Activated naive CD8-positive, alpha-beta T cell treated with anti-CD3 and anti-CD28 coated beads, Interleukin-2, amount 50 U/mL, for 24 hours (primary cell): ENCODE measurements at regions not wholly inside any gene's neighbourhood (a gene's known extent, or its start where the extent isn't known, plus 50 kb on each side); places are given as distances from the start of the nearest gene placed in this dataset.
"Not testable (repeated sequence)": the region's sequence is repeated elsewhere in the genome, so short reads cannot be mapped to it uniquely, and the experiment has no call there.

Experiments used
- ATAC-seq: fragments of 150-1000 bp; cut with Tn5 transposase; one replicate; pipeline ENCODE4 v1.10.0; 2021
- DNase-seq: peaks from one replicate; pipeline ENCODE4 v3.0.0; 2021
- H3K27ac Mint-ChIP-seq: one replicate; pipeline ENCODE4 v1.8.0; 2021; ENCODE audit warnings: mild to moderate bottlenecking, mixed read lengths
- H3K27me3 Mint-ChIP-seq: one replicate; pipeline ENCODE4 v1.8.0; 2021; ENCODE audit warnings: mixed read lengths
- H3K36me3 Mint-ChIP-seq: one replicate; pipeline ENCODE4 v1.8.0; 2021; ENCODE audit warnings: low read depth, mixed read lengths
- H3K4me1 Mint-ChIP-seq: one replicate; pipeline ENCODE4 v1.8.0; 2021; ENCODE audit warnings: mixed read lengths
- H3K4me3 Mint-ChIP-seq: one replicate; pipeline ENCODE4 v1.8.0; 2021; ENCODE audit warnings: mild to moderate bottlenecking, moderate library complexity, mixed read lengths
- H3K9me3 Mint-ChIP-seq: one replicate; pipeline ENCODE4 v1.8.0; 2021; ENCODE audit warnings: mixed read lengths

DNA sequence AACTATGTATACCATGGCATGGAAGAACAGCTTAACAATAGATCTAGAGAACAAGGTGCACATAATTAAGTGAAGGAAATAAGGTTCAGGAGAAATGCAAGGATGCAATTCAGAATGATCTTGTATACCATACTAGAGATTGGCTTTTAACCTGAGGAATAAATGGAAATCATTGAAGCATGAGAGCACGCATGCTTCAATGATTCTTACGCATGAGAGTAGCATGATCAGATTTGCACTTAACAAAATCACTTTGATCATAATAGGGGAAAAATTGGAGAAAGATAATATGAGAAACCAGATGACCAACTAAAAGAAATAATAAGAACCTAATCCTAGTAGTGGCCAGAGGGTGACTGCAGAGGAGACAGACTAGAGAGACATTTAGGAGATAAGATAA is 133.3 kb upstream of the FSCB start:
- Mint-ChIP-seq H3K36me3 (no peaks in the 10 kb centered on the region), H3K27ac (no peak overlapping the region), H3K4me1 (no peaks in the 10 kb centered on the region), H3K4me3 (no peak overlapping the region), H3K9me3 (no peaks in the 10 kb centered on the region), H3K27me3 (no peaks in the 10 kb centered on the region)
- ATAC-seq (no peak), DNase-seq (no peak)

DNA sequence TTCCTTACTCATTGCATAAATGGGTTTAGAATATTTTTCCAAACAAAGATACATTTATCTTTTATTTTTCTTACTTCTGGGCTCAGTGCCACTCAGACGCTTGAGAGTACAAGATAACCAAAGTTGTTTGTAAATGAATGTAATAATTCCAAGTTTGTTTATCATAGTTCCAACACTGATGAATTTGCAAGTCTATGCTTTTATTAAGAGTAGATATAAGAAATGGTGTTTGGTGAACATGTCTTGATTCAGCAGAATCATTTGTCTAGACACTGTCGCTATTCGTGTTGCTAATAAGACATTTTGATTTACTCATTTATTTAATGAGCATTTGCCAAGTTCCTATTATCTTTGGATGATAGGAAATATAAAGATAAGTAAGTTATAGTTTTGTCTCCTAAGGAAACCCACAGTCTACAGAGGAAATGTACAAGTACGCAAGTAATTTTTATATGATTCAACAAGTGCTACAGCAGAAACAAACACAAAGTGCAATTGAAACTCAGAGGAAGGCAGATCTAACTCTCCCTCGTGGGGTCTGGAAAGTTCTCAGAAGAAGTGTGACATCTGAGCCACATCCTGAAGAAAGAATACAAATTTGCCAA is 132.8 kb upstream of the FSCB start:
- no peak for ATAC-seq
- no peak overlapping the region for H3K4me3 Mint-ChIP-seq
- H3K4me1 Mint-ChIP-seq: no peaks in the 10 kb centered on the region
- no peak for DNase-seq
- H3K27me3 Mint-ChIP-seq: no peaks in the 10 kb centered on the region
- no peak overlapping the region for H3K27ac Mint-ChIP-seq
- H3K36me3 Mint-ChIP-seq: no peaks in the 10 kb centered on the region
- no peaks in the 10 kb centered on the region for H3K9me3 Mint-ChIP-seq

DNA sequence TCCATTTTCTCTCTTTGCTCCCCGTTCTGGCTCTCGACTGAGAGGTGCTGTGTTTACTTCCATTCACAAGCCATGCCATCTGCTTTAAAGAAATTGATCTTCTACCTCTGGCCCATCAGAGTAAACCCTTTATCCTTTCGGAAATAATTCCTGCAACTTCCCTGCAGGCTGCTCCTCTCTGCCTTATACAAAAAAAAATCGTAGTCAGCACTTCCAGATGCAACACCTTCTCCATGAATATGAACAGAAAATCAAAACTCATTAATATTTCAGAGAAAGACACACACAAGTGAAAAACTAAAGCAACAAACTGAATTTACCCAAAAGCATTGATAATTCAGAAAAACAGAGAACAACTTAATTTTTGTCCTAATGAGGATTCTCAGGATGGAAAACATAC is 127.6 kb upstream of the FSCB start:
- DNase-seq (no peak), ATAC-seq (no peak)
- H3K4me1 Mint-ChIP-seq: no peaks in the 10 kb centered on the region
- H3K36me3 Mint-ChIP-seq: no peaks in the 10 kb centered on the region
- no peaks in the 10 kb centered on the region for H3K9me3 Mint-ChIP-seq
- no peaks in the 10 kb centered on the region for H3K27me3 Mint-ChIP-seq
- H3K4me3 Mint-ChIP-seq: no peak overlapping the region
- no peak overlapping the region for H3K27ac Mint-ChIP-seq

DNA sequence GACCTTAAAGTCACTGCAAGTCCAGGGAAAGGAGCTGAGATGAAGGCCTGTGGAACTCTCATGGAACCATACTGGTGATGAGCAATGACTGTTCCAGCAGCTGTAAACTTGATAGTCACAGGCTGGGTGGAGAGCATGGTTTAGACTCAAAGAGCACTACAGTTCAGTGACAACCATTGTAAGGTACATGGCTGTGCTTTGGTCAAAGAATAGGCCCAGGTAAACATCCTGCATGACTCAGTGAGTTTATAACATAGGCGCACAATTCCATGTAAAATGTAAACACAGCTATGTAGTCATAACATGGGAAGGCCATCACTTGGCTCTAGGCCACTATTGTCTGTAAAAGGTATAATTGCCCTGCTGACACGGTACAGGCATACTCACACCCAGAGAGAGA is 119.3 kb upstream of the FSCB start:
- H3K4me1 Mint-ChIP-seq: no peaks in the 10 kb centered on the region
- H3K9me3 Mint-ChIP-seq: no peaks in the 10 kb centered on the region
- H3K4me3 Mint-ChIP-seq: no peak overlapping the region
- no peak overlapping the region for H3K27ac Mint-ChIP-seq
- no peaks in the 10 kb centered on the region for H3K36me3 Mint-ChIP-seq
- ATAC-seq (no peak), DNase-seq (no peak)
- H3K27me3 Mint-ChIP-seq: no peaks in the 10 kb centered on the region

DNA sequence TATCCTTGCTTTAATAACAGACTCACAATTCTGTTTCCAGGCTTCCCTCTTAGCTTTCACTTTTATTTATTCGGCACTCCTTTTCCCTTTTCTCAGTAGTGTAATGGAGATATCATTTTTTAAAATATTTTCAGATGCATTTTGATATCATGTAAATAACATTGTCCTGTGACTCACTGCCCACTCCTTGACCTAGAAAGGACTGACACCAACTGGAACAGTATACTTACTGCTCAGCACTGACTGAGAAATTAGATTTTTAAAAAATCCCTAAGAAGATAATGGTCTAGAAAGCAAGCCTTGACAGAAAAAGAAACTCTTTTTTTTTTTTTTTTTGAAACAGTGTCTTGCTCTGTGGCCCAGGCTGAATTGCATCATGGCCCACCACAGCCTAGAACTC is 118.0 kb upstream of the FSCB start:
- no peak for DNase-seq
- H3K27me3 Mint-ChIP-seq: no peaks in the 10 kb centered on the region
- H3K4me1 Mint-ChIP-seq: no peaks in the 10 kb centered on the region
- H3K9me3 Mint-ChIP-seq: no peaks in the 10 kb centered on the region
- H3K27ac Mint-ChIP-seq: no peak overlapping the region
- no peaks in the 10 kb centered on the region for H3K36me3 Mint-ChIP-seq
- ATAC-seq: no peak
- H3K4me3 Mint-ChIP-seq: no peak overlapping the region

DNA sequence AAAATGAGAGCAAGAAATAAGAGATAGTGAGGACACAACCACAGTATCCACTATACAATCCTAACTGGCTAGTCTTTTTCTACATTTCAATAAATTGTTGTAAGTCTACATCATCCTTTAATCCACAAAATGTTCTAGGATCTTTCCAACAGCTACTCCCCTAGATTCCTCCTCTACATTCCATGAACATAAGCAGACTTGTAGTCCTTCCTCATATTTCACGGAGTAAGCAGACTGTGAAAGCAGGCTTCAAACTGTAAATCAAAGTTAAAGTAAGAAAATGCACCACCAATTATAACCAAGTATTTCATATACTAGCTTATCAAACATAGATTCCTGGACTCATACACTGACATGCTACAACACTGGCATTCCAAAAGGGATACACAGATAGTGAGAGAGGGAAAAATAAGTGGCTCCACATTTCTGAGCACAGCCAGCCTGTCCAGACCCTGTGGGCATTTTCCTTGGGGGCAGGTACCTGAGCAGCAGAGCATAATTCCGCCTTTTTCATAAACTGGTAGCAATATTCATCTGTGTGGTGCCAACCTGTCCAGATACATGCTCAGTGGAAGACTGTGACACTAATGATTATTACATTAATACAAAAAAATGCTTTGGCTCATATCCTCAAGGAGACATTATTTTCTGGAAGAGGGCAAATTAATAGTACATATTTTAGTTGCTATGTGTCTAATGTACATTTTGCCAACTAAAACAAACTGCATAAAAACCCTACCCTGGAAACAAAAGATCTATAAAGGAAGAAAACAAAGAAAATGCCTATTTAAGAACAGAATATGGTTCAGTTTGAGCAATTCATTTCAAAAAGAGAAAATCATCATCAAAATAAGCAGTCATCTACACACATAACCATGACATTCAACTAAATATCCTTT is 113.3 kb upstream of the FSCB start:
- ATAC-seq (no peak), DNase-seq (no peak)
- no peak overlapping the region for H3K27ac Mint-ChIP-seq
- no peaks in the 10 kb centered on the region for H3K9me3 Mint-ChIP-seq
- no peaks in the 10 kb centered on the region for H3K36me3 Mint-ChIP-seq
- no peaks in the 10 kb centered on the region for H3K4me1 Mint-ChIP-seq
- no peak overlapping the region for H3K4me3 Mint-ChIP-seq
- H3K27me3 Mint-ChIP-seq: no peaks in the 10 kb centered on the region

DNA sequence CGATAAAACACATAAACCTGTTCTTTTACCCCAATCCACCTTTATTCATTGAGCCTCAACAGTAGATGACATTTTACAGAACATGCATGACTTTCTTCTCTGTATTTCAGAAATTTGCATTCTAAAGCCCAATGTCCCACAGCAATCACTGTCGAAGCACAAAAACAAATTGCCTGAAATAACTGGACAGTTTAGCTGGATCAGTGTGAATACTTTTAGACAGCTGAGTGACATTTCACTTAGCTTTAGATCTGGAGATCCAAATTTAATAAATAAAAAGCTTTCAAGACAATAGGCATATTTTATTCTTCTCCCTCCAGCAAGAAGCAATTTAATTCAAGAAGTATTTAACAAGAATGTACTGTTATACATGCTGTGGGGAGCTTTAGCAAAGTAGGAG is 109.1 kb upstream of the FSCB start:
- DNase-seq: no peak
- Mint-ChIP-seq H3K4me3 (no peak overlapping the region), H3K4me1 (no peaks in the 10 kb centered on the region), H3K27ac (no peak overlapping the region), H3K36me3 (no peaks in the 10 kb centered on the region), H3K27me3 (no peaks in the 10 kb centered on the region), H3K9me3 (no peaks in the 10 kb centered on the region)
- ATAC-seq: no peak

DNA sequence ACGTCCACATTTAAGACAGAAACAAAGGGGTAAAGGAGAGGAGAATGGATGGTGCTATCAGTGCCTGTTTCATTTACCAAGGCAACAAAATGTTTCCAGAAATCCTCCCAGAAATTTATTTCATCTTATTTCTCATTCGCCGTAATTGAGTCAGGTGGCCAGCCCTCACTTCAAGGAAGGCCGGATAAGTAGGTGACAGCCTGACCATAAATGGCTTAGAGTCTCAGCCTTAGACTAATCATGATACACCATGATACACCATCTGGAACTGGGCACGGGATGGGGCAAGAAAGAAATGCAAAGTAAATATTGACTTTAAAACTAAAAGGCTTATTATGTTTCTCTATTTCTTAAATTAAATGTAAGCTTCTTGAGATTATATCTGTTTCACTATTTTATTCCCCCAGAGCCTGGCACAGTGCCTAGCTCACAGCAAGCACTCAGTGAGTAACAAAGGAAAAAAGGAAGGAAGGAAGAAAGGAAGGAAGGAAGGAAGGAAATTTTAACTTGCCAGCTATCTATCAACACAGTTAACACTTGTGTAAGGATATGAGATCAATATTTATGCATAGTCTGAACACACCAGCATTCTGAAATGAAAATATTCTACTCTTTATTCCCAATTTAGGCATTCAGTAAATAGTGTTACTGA is 106.1 kb upstream of the FSCB start:
- Mint-ChIP-seq H3K9me3 (no peaks in the 10 kb centered on the region), H3K27ac (no peak overlapping the region), H3K36me3 (no peaks in the 10 kb centered on the region), H3K4me1 (no peaks in the 10 kb centered on the region), H3K27me3 (no peaks in the 10 kb centered on the region), H3K4me3 (no peak overlapping the region)
- ATAC-seq (no peak), DNase-seq (no peak)

DNA sequence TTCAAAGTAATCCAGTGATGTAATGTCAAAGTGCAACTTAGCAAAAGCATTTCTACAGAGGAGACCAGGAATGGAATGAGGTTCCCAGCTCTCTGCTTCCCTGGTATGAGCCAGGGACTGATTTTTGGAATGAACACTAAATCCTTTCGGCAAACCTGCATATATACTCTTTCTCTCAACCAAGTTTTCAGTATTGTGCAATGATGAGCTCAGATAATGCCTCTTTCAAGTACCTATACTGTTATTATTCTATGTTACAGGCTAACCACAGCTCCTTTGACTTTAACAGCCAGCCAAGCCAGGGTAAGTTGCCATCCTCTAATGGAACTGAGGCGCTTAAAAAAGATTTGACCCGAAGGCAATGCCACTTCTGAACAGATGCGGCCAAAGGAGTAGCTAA is 104.9 kb upstream of the FSCB start:
- H3K4me1 Mint-ChIP-seq: no peaks in the 10 kb centered on the region
- H3K4me3 Mint-ChIP-seq: no peak overlapping the region
- no peaks in the 10 kb centered on the region for H3K9me3 Mint-ChIP-seq

DNA sequence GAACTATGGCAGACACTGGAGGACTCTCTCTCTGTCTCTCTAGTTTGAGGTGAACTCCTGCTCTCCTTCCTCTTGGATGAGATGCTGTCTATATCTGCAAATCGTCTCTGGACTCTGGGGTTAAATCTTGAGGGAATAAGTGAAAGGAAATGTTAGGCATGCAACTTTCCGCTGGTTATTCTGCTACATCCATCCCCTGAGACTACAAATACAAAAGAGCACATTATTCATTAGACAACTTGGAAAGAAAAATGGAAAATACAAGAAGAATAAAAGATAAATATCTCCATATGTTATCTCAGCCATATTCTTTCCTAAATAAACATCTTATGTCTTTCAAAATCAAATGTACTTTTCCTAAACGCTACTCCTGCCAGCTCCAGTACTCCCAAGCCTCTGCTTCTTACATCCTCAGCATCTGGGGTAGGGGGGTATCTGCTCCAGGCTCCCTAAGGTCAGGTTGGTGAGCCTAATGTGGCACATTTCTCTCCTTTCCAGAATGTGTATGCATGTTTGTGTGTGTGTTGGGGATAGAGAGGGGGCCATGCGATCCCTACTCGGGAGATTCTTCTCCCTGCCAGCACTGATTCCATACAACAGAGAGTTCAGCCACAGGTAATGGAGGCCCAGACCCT is 102.9 kb upstream of the FSCB start:
- no peak for DNase-seq
- Mint-ChIP-seq H3K4me3 (no peak overlapping the region), H3K9me3 (no peaks in the 10 kb centered on the region), H3K27me3 (no peaks in the 10 kb centered on the region), H3K27ac (no peak overlapping the region), H3K4me1 (no peaks in the 10 kb centered on the region), H3K36me3 (no peaks in the 10 kb centered on the region)
- no peak for ATAC-seq

More for the DNA sequence above, 104.9 kb upstream of the FSCB start:
- DNase-seq: no peak
- no peak for ATAC-seq
- no peak overlapping the region for H3K27ac Mint-ChIP-seq
- H3K36me3 Mint-ChIP-seq: no peaks in the 10 kb centered on the region
- H3K27me3 Mint-ChIP-seq: no peaks in the 10 kb centered on the region

DNA sequence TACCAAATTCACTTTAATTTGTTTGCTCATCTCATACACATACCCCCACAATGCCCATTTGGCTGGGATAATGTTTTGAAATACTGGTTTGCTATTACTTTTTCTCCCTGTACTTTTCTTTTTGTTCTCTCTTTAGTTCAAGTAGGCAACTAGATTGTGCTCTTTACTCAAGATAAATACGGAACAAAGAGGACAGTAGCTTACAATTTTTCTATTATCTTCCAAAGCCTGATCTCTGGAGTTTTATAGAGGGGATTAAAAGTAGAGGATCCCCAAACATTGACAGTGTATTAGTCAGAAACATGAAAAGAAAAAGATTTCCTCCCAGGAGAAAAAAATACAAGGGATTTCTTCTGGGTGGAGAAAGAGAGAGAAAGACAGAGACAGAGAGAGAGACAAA is 102.1 kb upstream of the FSCB start:
- no peak for DNase-seq
- Mint-ChIP-seq H3K27ac (no peak overlapping the region), H3K4me1 (no peaks in the 10 kb centered on the region), H3K36me3 (no peaks in the 10 kb centered on the region), H3K4me3 (no peak overlapping the region), H3K9me3 (no peaks in the 10 kb centered on the region), H3K27me3 (no peaks in the 10 kb centered on the region)
- ATAC-seq: no peak

DNA sequence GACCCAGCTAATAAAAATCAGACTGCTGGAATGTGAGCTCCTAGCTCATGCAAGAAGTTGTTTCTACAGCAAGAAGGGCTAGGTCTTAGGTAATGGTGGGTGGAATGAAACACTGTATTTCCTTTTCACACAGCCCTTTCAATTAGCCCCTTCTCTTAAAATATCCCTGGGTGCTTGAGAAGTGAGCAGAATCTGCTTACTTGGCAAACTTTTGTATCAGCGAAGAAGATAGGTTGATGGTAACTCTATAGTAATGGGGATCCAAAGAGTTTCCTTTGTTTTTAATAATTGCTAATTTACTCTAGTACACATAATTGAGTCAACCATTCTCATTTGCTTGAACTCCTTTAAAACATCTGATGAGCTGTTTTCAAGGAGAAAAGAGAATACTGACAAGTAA is 100.6 kb upstream of the FSCB start:
- H3K27ac Mint-ChIP-seq: no peak overlapping the region
- H3K36me3 Mint-ChIP-seq: no peaks in the 10 kb centered on the region
- no peak overlapping the region for H3K4me3 Mint-ChIP-seq
- no peaks in the 10 kb centered on the region for H3K9me3 Mint-ChIP-seq
- ATAC-seq (no peak), DNase-seq (no peak)
- H3K27me3 Mint-ChIP-seq: no peaks in the 10 kb centered on the region
- no peaks in the 10 kb centered on the region for H3K4me1 Mint-ChIP-seq

DNA sequence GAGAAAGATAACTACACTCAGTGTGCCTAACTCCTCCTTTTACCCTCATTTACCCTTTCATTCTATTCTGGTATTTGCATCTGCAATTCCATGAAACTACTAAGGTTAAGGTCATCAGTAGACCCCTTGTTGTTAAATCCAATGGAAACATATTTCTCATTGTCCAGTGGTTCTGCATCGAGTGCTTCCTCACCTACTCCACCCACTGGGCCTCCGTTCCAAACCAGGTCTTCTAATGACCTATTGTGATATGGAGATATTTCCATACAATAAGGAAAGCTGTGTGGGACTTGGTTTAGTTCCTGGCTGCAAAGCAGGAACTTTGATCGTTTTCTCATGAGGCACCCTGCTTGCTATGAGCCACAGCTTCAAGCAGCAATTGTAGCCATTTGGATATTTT is 99.5 kb upstream of the FSCB start:
- Mint-ChIP-seq H3K9me3 (no peaks in the 10 kb centered on the region), H3K27ac (no peak overlapping the region), H3K36me3 (no peaks in the 10 kb centered on the region), H3K4me1 (no peaks in the 10 kb centered on the region), H3K4me3 (no peak overlapping the region), H3K27me3 (no peaks in the 10 kb centered on the region)
- ATAC-seq (no peak), DNase-seq (no peak)

DNA sequence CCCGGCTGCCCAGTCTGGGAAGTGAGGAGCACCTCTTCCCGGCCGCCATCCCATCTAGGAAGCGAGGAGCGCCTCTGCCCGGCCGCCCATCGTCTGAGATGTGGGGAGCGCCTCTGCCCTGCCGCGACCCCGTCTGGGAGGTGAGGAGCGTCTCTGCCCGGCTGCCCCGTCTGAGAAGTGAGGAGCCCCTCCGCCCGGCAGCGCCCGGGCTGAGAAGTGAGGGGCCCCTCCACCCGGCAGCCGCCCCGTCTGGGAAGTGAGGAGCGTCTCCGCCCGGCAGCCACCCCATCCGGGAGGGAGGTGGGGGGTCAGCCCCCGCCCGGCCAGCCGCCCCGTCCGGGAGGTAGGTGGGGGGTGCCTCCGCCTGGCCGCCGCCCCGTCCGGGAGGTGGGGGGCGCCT is 94.2 kb upstream of the FSCB start:
- DNase-seq, H3K4me3 Mint-ChIP-seq, H3K9me3 Mint-ChIP-seq, H3K27ac Mint-ChIP-seq, ATAC-seq, H3K27me3 Mint-ChIP-seq, H3K36me3 Mint-ChIP-seq, H3K4me1 Mint-ChIP-seq: not testable (repeated sequence)

DNA sequence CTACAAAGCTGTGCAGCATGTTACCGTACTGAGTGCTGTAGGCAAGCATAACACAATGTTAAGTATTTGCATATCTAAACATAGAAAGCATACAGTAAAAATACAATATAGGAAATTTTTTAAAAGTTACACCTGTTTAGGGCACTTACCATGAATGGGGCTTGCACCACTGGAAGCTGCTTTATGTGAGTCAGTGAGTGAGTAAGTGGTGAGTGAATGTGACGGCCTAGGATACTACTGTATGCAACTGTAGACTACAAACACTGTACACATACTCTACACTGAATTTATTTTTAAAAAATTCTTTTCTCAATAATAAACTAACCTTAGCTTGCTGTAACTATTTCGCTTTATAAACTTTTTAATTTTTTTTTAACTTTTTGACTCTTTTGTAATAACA is 82.1 kb upstream of the FSCB start:
- no peak overlapping the region for H3K4me3 Mint-ChIP-seq
- H3K27me3 Mint-ChIP-seq: no peaks in the 10 kb centered on the region
- no peaks in the 10 kb centered on the region for H3K36me3 Mint-ChIP-seq
- no peaks in the 10 kb centered on the region for H3K4me1 Mint-ChIP-seq
- no peak overlapping the region for H3K27ac Mint-ChIP-seq
- ATAC-seq: no peak
- DNase-seq: no peak
- no peaks in the 10 kb centered on the region for H3K9me3 Mint-ChIP-seq
